Naive thymus-derived CD4-positive, alpha-beta T cell (primary cell): ENCODE measurements at regions not wholly inside any gene's neighbourhood (a gene's known extent, or its start where the extent isn't known, plus 50 kb on each side); places are given as distances from the start of the nearest gene placed in this dataset.

Experiments
- ATAC-seq: fragments of 150-1000 bp; cut with Tn5 transposase; 2 replicates; pipeline ENCODE4 v1.10.0; 2021; ENCODE audit warnings: mild to moderate bottlenecking, moderate library complexity
- CTCF ChIA-PET: fragments of 350-600 bp; sonication (Branson Sonifier 250); formaldehyde crosslinking; loops from one replicate; lab custom pipeline; 2021; ENCODE audit warnings: antibody characterized with exemption; lab: Charles Lee
- POLR2A ChIA-PET: fragments of 350-600 bp; sonication (Branson Sonifier 250); formaldehyde crosslinking; loops from one replicate; lab custom pipeline; 2021; ENCODE audit warnings: antibody characterized with exemption, inconsistent platforms; lab: Charles Lee
- DNase-seq, 9 donors: peaks; one replicate each; pipeline versions ENCODE4 v3.0.0 to v3.0.0-alpha.2; 2020 to 2022; ENCODE audit warnings: mixed read lengths in 1 of 9
- H3K27ac ChIP-seq: one replicate; pipeline ENCODE4 v1.7.0; 2013; ENCODE audit warnings: mild to moderate bottlenecking, low read depth, low read length, moderate library complexity
- H3K27me3 ChIP-seq, 2 donors: one replicate each; pipeline ENCODE4 v1.7.0; 2013; ENCODE audit warnings: low read length in 2 of 2, mild to moderate bottlenecking in 2 of 2, moderate library complexity in 2 of 2; ENCODE audit not compliant: control insufficient read depth in 2 of 2, insufficient read depth in 2 of 2
- H3K36me3 ChIP-seq, 3 experiments: 1 replicate in 2 of 3; 2 replicates in 1 of 3; pipeline ENCODE4 v1.7.0; 2013; ENCODE audit warnings: low read length in 3 of 3, mild to moderate bottlenecking in 3 of 3, moderate library complexity in 1 of 3; ENCODE audit not compliant: insufficient read depth in 3 of 3, control insufficient read depth in 2 of 3
- H3K4me1 ChIP-seq, 2 donors: one replicate each; pipeline ENCODE4 v1.7.0; 2013; ENCODE audit warnings: low read length in 2 of 2, mild to moderate bottlenecking in 2 of 2, moderate library complexity in 1 of 2; ENCODE audit not compliant: control insufficient read depth in 2 of 2, insufficient read depth in 2 of 2
- H3K4me3 ChIP-seq: 2 replicates; pipeline ENCODE4 v1.7.0; 2013; ENCODE audit warnings: mild to moderate bottlenecking, low read length
- H3K9me3 ChIP-seq, 3 experiments: 1 replicate in 2 of 3; 2 replicates in 1 of 3; pipeline ENCODE4 v1.7.0; 2013; ENCODE audit warnings: low read length in 3 of 3; ENCODE audit not compliant: control insufficient read depth in 2 of 3
- H3K27ac Mint-ChIP-seq, 9 donors: one replicate each; pipeline ENCODE4 v1.8.0; 2020 to 2022; ENCODE audit warnings: mixed read lengths in 9 of 9, mild to moderate bottlenecking in 8 of 9, moderate library complexity in 5 of 9, inconsistent platforms in 2 of 9
- H3K27me3 Mint-ChIP-seq, 5 donors: one replicate each; pipeline ENCODE4 v1.8.0; 2021 to 2022; ENCODE audit warnings: mixed read lengths in 5 of 5, mild to moderate bottlenecking in 1 of 5
- H3K36me3 Mint-ChIP-seq, 5 donors: one replicate each; pipeline ENCODE4 v1.8.0; 2020 to 2022; ENCODE audit warnings: mixed read lengths in 5 of 5, mild to moderate bottlenecking in 3 of 5, inconsistent platforms in 1 of 5
- H3K4me1 Mint-ChIP-seq, 7 donors: one replicate each; pipeline ENCODE4 v1.8.0; 2020 to 2022; ENCODE audit warnings: mixed read lengths in 7 of 7, mild to moderate bottlenecking in 3 of 7, inconsistent platforms in 1 of 7
- H3K4me3 Mint-ChIP-seq, 10 donors: one replicate each; pipeline ENCODE4 v1.8.0; 2020 to 2022; ENCODE audit warnings: mild to moderate bottlenecking in 10 of 10, mixed read lengths in 10 of 10, moderate library complexity in 6 of 10, inconsistent platforms in 2 of 10
- H3K9me3 Mint-ChIP-seq, 11 donors: one replicate each; pipeline ENCODE4 v1.8.0; 2020 to 2022; ENCODE audit warnings: mixed read lengths in 11 of 11, mild to moderate bottlenecking in 4 of 11, inconsistent platforms in 1 of 11, moderate library complexity in 1 of 11
- intact Hi-C, 2 donors: fragments of 100-400 bp; cut with micrococcal nuclease; formaldehyde crosslinking; loops; one replicate each; pipeline ENCODE4 v1.15.1; 2023

- ATAC-seq (no peak), DNase-seq (no peak)
These were observed 59.8 kb upstream of the RFX3 start for GRCh38 chr9:3585606-3586005.

DNA sequence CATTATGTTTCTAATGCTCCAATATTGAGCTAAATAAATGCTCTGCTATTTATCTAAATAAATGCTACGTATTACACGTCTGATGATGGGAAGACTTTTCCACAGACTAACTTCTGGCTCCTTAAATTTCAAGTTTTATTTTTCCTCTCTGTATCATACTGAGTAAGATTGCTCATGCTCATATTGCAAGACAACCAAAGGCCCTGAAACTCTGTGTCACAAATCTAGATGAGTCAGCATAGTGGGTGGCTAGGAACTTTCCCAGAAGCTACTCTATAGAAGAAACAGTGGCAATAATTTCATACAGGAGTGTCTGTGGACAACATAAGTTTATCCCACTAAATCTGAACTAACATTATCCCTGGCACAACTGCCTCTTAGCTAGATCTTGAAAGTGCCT, 53.0 kb upstream of the RFX3 start:
- ATAC-seq (peak; percentile 51), DNase-seq (no peak)
- no peak overlapping the region for H3K4me3 ChIP-seq
- peaks cover 11 to 43% (median 21%) of the 10 kb centered on the region in 5 donors for H3K36me3 Mint-ChIP-seq
- no peak overlapping the region for H3K27ac ChIP-seq
- H3K36me3 ChIP-seq, result no peaks in the 10 kb centered on the region
- H3K27ac Mint-ChIP-seq, result peak overlapping the region in 1 of 9 donors; percentile 13
- POLR2A ChIA-PET, result interaction anchor here (1.7 kb wide), 1 partner anchor 52 kb away, joined by 4 read pairs; the partner anchor contains the start of gene RFX3
- H3K9me3 ChIP-seq, result peaks cover 0 to 39% (median 3%) of the 10 kb centered on the region in 3 experiments
- H3K27me3 Mint-ChIP-seq, result no peaks in the 10 kb centered on the region
- peaks cover 0 to 7% (median 0%) of the 10 kb centered on the region in 7 donors for H3K4me1 Mint-ChIP-seq
- no peaks in the 10 kb centered on the region for H3K4me1 ChIP-seq
- intact Hi-C loops, result no loop called here
- peaks cover 7 to 58% (median 34%) of the 10 kb centered on the region in 11 donors for H3K9me3 Mint-ChIP-seq
- no peaks in the 10 kb centered on the region for H3K27me3 ChIP-seq
- H3K4me3 Mint-ChIP-seq, result no peak overlapping the region
- CTCF ChIA-PET, result no interaction called here

More at GRCh38 chr9:3585606-3586005, 59.8 kb upstream of the RFX3 start:
- Mint-ChIP-seq H3K4me1 (peaks cover 0 to 6% (median 0%) of the 10 kb centered on the region in 7 donors), H3K36me3 (peaks cover 8 to 51% (median 21%) of the 10 kb centered on the region in 5 donors), H3K27ac (peak overlapping the region in 3 of 9 donors; percentile 1 to 51 (median 19)), H3K9me3 (peaks cover 15 to 84% (median 45%) of the 10 kb centered on the region in 11 donors), H3K4me3 (peak overlapping the region in 3 of 10 donors; percentile 7 to 34 (median 26)), H3K27me3 (no peaks in the 10 kb centered on the region)
- intact Hi-C loops, result no loop called here
- POLR2A ChIA-PET, result no interaction called here
- Histone ChIP-seq H3K4me1 (no peaks in the 10 kb centered on the region), H3K27ac (no peak overlapping the region), H3K27me3 (no peaks in the 10 kb centered on the region), H3K36me3 (no peaks in the 10 kb centered on the region), H3K4me3 (no peak overlapping the region), H3K9me3 (peaks cover 0 to 35% (median 3%) of the 10 kb centered on the region in 3 experiments)
- CTCF ChIA-PET, result no interaction called here

- peaks cover 2 to 38% (median 20%) of the 10 kb centered on the region in 5 donors for H3K36me3 Mint-ChIP-seq
These were observed 50.5 kb upstream of the RFX3 start for GRCh38 chr9:3576328-3576727.

GRCh38 chr9:3575821-3576220, 50.0 kb upstream of the RFX3 start:
- Histone ChIP-seq H3K27me3 (no peaks in the 10 kb centered on the region), H3K4me3 (no peak overlapping the region), H3K36me3 (no peaks in the 10 kb centered on the region), H3K4me1 (no peaks in the 10 kb centered on the region), H3K27ac (no peak overlapping the region), H3K9me3 (peaks cover 0 to 16% (median 0%) of the 10 kb centered on the region in 3 experiments)
- no peak for DNase-seq
- H3K27me3 Mint-ChIP-seq, result no peaks in the 10 kb centered on the region
- ChIA-PET POLR2A (no interaction called here), CTCF (interaction anchor here (1.1 kb wide), 1 partner anchor 49 kb away, joined by 3 read pairs; no protein-coding TSS in a partner anchor)
- peaks cover 3 to 29% (median 12%) of the 10 kb centered on the region in 11 donors for H3K9me3 Mint-ChIP-seq
- intact Hi-C loops, result no loop called here
- H3K4me3 Mint-ChIP-seq, result no peak overlapping the region
- H3K27ac Mint-ChIP-seq, result no peak overlapping the region
- peaks cover 0 to 7% (median 0%) of the 10 kb centered on the region in 7 donors for H3K4me1 Mint-ChIP-seq
- peaks cover 0 to 37% (median 19%) of the 10 kb centered on the region in 5 donors for H3K36me3 Mint-ChIP-seq
- peak; percentile 3 for ATAC-seq

More at GRCh38 chr9:3576328-3576727, 50.5 kb upstream of the RFX3 start:
- H3K4me3 ChIP-seq, result no peak overlapping the region
- POLR2A ChIA-PET, result no interaction called here
- no peak overlapping the region for H3K4me3 Mint-ChIP-seq
- peaks cover 0 to 22% (median 2%) of the 10 kb centered on the region in 3 experiments for H3K9me3 ChIP-seq
- H3K4me1 Mint-ChIP-seq, result peaks cover 0 to 7% (median 0%) of the 10 kb centered on the region in 7 donors
- intact Hi-C loops, result no loop called here
- no peak overlapping the region for H3K27ac Mint-ChIP-seq
- ATAC-seq, result peak; percentile 80
- no peak for DNase-seq
- CTCF ChIA-PET, result interaction anchor here (1.1 kb wide), 1 partner anchor 49 kb away, joined by 3 read pairs; no protein-coding TSS in a partner anchor
- H3K27me3 Mint-ChIP-seq, result no peaks in the 10 kb centered on the region
- H3K27me3 ChIP-seq, result no peaks in the 10 kb centered on the region
- H3K4me1 ChIP-seq, result no peaks in the 10 kb centered on the region
- H3K27ac ChIP-seq, result no peak overlapping the region
- H3K9me3 Mint-ChIP-seq, result peaks cover 3 to 34% (median 16%) of the 10 kb centered on the region in 11 donors
- no peaks in the 10 kb centered on the region for H3K36me3 ChIP-seq
